K562 (cell line): ENCODE measurements at regions not wholly inside any gene's neighbourhood (a gene's known extent, or its start where the extent isn't known, plus 50 kb on each side); places are given as distances from the start of the nearest gene placed in this dataset.

ENCODE experiments used
- CC2D1A ChIP-seq: fragments of 450-650 bp; IDR thresholded peaks from 2 replicates; pipeline ENCODE4 v1.6.1; 2017; ENCODE audit warnings: mild to moderate bottlenecking
- EP400 ChIP-seq: fragments of 450-650 bp; IDR thresholded peaks from 2 replicates; pipeline ENCODE4 v1.6.1; 2017; ENCODE audit warnings: antibody characterized with exemption, mild to moderate bottlenecking, moderate library complexity
- HNRNPL ChIP-seq: fragments of 200-400 bp; formaldehyde crosslinking; IDR thresholded peaks from 2 replicates; pipeline ENCODE4 v1.6.1; 2017; ENCODE audit warnings: low read depth, mild to moderate bottlenecking, low read length
- KHSRP ChIP-seq: fragments of 450-650 bp; IDR thresholded peaks from 2 replicates; pipeline ENCODE4 v1.6.1; 2017
- LCOR ChIP-seq: sonication (generic); formaldehyde crosslinking; IDR thresholded peaks from 2 replicates; pipeline ENCODE4 v1.8.0; 2022; ENCODE audit warnings: mild to moderate bottlenecking, missing genetic modification reagents
- NCOA1 ChIP-seq: fragments of 450-650 bp; IDR thresholded peaks from 2 replicates; pipeline ENCODE4 v1.6.1; 2016; ENCODE audit warnings: low read depth
- POLR2H ChIP-seq: IDR thresholded peaks from 2 replicates; pipeline ENCODE4 v1.6.1; 2016; ENCODE audit warnings: missing genetic modification characterization, low read depth, mild to moderate bottlenecking, control low read depth, missing compliant biosample characterization, moderate library complexity
- SP2 ChIP-seq: IDR thresholded peaks from 2 replicates; pipeline ENCODE4 v1.6.1; 2011; ENCODE audit warnings: mild to moderate bottlenecking, low read depth, low read length, moderate library complexity; ENCODE audit not compliant: poor library complexity, severe bottlenecking; ENCODE audit errors: extremely low read depth
- WHSC1 ChIP-seq: IDR thresholded peaks from one replicate; pipeline ENCODE4 v1.6.1; 2012; ENCODE audit warnings: low read length, control low read depth, inconsistent platforms
- ZNF212 ChIP-seq: fragments of 450-650 bp; formaldehyde crosslinking; IDR thresholded peaks from 2 replicates; pipeline ENCODE4 v1.4.0; 2020; ENCODE audit warnings: mild to moderate bottlenecking
- ZNF232 ChIP-seq: sonication (generic); formaldehyde crosslinking; IDR thresholded peaks from 2 replicates; pipeline ENCODE4 v1.8.0; 2022; ENCODE audit warnings: mild to moderate bottlenecking, missing genetic modification reagents
- TF ChIP-seq, protein P1 (sequence below): fragments of 250-450 bp; sonication (Bioruptor Pico); IDR thresholded peaks from 2 replicates; pipeline ENCODE4 v1.4.0; 2020; ENCODE audit warnings: mild to moderate bottlenecking, moderate library complexity
- TF ChIP-seq, protein P2 (sequence below): fragments of 150-350 bp; conservative IDR thresholded peaks from 2 replicates; pipeline ENCODE4 v1.6.1; 2014; ENCODE audit warnings: low read length
- TF ChIP-seq, protein P3 (sequence below): fragments of 450-650 bp; IDR thresholded peaks from 2 replicates; pipeline ENCODE4 v1.6.1; 2017; ENCODE audit warnings: antibody characterized with exemption
- TF ChIP-seq, protein P4 (sequence below): fragments of 250-450 bp; sonication (Bioruptor Pico); IDR thresholded peaks from 2 replicates; pipeline ENCODE4 v1.5.0; 2021
- TF ChIP-seq, protein P5 (sequence below): fragments of 450-650 bp; formaldehyde crosslinking; IDR thresholded peaks from 2 replicates; pipeline ENCODE4 v1.4.0; 2020; ENCODE audit warnings: mild to moderate bottlenecking, mixed read lengths

DNA sequence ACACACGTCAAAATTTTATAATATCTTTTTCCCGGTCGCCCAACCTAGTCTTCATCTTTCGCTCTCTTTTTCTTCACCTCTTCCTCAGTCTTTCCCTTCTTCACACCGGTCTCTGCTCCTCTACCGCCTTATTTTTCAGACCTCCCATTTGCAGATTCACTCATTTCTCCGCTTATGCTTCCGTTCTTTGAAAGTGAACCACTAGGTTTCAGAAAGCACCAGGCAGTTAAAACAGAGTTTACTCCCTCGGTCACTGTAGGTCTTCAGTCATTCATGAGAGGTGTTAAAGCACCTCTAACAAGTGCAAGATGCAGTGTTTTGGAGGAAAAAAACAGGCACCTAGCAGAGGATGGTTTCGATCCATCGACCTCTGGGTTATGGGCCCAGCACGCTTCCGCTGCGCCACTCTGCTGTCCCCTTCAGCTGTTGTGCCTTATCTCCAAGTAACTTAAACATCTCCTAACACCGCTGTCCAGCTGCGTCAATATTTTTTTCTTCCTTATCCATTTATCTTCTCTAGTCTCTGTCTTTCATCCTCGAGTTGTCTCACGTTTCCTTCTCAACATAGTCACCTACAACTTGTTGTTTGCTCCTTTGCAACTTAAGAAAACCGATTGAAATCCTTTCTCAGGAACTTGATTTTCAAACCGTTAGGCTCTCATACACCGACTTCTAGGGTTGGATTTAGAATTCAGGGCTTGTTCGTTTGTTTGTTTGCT lies 119.7 kb upstream of the ZNF184 start (continued):
- TF ChIP-seq, protein P1, sequence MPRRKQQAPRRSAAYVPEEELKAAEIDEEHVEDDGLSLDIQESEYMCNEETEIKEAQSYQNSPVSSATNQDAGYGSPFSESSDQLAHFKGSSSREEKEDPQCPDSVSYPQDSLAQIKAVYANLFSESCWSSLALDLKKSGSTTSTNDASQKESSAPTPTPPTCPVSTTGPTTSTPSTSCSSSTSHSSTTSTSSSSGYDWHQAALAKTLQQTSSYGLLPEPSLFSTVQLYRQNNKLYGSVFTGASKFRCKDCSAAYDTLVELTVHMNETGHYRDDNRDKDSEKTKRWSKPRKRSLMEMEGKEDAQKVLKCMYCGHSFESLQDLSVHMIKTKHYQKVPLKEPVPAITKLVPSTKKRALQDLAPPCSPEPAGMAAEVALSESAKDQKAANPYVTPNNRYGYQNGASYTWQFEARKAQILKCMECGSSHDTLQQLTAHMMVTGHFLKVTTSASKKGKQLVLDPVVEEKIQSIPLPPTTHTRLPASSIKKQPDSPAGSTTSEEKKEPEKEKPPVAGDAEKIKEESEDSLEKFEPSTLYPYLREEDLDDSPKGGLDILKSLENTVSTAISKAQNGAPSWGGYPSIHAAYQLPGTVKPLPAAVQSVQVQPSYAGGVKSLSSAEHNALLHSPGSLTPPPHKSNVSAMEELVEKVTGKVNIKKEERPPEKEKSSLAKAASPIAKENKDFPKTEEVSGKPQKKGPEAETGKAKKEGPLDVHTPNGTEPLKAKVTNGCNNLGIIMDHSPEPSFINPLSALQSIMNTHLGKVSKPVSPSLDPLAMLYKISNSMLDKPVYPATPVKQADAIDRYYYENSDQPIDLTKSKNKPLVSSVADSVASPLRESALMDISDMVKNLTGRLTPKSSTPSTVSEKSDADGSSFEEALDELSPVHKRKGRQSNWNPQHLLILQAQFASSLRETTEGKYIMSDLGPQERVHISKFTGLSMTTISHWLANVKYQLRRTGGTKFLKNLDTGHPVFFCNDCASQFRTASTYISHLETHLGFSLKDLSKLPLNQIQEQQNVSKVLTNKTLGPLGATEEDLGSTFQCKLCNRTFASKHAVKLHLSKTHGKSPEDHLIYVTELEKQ (CRISPR knock-in tag), result no peak
- no peak for TF ChIP-seq SP2
- TF ChIP-seq, protein P2, sequence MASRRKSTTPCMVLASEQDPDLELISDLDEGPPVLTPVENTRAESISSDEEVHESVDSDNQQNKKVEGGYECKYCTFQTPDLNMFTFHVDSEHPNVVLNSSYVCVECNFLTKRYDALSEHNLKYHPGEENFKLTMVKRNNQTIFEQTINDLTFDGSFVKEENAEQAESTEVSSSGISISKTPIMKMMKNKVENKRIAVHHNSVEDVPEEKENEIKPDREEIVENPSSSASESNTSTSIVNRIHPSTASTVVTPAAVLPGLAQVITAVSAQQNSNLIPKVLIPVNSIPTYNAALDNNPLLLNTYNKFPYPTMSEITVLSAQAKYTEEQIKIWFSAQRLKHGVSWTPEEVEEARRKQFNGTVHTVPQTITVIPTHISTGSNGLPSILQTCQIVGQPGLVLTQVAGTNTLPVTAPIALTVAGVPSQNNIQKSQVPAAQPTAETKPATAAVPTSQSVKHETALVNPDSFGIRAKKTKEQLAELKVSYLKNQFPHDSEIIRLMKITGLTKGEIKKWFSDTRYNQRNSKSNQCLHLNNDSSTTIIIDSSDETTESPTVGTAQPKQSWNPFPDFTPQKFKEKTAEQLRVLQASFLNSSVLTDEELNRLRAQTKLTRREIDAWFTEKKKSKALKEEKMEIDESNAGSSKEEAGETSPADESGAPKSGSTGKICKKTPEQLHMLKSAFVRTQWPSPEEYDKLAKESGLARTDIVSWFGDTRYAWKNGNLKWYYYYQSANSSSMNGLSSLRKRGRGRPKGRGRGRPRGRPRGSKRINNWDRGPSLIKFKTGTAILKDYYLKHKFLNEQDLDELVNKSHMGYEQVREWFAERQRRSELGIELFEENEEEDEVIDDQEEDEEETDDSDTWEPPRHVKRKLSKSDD, result no peak
- 0 out of 2 replicates have a peak, but pooled peaks have one; percentile 10 for TF ChIP-seq NCOA1
- TF ChIP-seq ZNF212 (CRISPR knock-in tag), result no peak
- TF ChIP-seq KHSRP, result 0 out of 2 replicates have a peak, but pooled peaks have one; percentile 39
- TF ChIP-seq ZNF232 (CRISPR knock-in tag), result 0 out of 2 replicates have a peak, but pooled peaks have one; percentile 11
- peak; percentile 61 for TF ChIP-seq CC2D1A
- 0 out of 2 replicates have a peak, but pooled peaks have one; percentile 27 for TF ChIP-seq HNRNPL
- TF ChIP-seq LCOR (CRISPR knock-in tag), result peak; percentile 94
- TF ChIP-seq, protein P3, sequence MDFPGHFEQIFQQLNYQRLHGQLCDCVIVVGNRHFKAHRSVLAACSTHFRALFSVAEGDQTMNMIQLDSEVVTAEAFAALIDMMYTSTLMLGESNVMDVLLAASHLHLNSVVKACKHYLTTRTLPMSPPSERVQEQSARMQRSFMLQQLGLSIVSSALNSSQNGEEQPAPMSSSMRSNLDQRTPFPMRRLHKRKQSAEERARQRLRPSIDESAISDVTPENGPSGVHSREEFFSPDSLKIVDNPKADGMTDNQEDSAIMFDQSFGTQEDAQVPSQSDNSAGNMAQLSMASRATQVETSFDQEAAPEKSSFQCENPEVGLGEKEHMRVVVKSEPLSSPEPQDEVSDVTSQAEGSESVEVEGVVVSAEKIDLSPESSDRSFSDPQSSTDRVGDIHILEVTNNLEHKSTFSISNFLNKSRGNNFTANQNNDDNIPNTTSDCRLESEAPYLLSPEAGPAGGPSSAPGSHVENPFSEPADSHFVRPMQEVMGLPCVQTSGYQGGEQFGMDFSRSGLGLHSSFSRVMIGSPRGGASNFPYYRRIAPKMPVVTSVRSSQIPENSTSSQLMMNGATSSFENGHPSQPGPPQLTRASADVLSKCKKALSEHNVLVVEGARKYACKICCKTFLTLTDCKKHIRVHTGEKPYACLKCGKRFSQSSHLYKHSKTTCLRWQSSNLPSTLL, result peak; percentile 80; the same call in 1 of the 2 replicates
- TF ChIP-seq, protein P4, sequence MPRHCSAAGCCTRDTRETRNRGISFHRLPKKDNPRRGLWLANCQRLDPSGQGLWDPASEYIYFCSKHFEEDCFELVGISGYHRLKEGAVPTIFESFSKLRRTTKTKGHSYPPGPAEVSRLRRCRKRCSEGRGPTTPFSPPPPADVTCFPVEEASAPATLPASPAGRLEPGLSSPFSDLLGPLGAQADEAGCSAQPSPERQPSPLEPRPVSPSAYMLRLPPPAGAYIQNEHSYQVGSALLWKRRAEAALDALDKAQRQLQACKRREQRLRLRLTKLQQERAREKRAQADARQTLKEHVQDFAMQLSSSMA (CRISPR knock-in tag), result no peak
- peak; percentile 99 for TF ChIP-seq POLR2H (tag)
- TF ChIP-seq EP400, result peak; percentile 45
- TF ChIP-seq WHSC1, result no peak
- TF ChIP-seq, protein P5, sequence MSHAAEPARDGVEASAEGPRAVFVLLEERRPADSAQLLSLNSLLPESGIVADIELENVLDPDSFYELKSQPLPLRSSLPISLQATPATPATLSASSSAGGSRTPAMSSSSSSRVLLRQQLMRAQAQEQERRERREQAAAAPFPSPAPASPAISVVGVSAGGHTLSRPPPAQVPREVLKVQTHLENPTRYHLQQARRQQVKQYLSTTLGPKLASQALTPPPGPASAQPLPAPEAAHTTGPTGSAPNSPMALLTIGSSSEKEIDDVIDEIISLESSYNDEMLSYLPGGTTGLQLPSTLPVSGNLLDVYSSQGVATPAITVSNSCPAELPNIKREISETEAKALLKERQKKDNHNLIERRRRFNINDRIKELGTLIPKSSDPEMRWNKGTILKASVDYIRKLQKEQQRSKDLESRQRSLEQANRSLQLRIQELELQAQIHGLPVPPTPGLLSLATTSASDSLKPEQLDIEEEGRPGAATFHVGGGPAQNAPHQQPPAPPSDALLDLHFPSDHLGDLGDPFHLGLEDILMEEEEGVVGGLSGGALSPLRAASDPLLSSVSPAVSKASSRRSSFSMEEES (CRISPR knock-in tag), result no peak
